ENCODE measurements at regions not wholly inside any gene's neighbourhood (a gene's known extent, or its start where the extent isn't known, plus 50 kb on each side); places are given as distances from the start of the nearest gene placed in this dataset.

DNA sequence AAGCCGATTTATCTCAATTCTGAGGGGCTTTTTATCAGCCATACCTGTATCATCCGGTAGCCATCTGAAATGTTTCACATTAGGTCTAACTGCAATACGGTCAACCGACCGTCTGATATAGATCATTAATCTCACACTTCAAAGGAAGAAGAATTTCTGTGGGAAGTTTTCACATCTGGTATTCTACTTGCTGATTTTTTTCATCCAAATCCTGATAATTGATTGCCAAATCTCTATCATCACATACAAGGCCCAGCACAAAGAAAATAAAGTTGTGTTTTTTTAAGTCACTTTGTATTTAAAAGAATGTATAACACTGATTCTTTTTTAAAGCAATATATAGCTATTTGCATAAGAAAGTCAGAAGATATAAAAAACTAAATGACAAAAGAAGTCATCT, 132.3 kb downstream of the DKK1 start:
- peaks cover 60% of the 10 kb centered on the region for H3K79me2 ChIP-seq (ENCODE audit: low read length)
- peaks cover 37% of the 10 kb centered on the region for H3F3A ChIP-seq (ENCODE audit: low read length, unreplicated experiment)
- BruUV-seq (replicated peaks), result no TSS peak
- DNase-seq (no peak), ATAC-seq (no peak)
- no peaks in the 10 kb centered on the region for H3K9me3 ChIP-seq (ENCODE audit: low read length)
- POLR2A ChIA-PET (ENCODE audit: unreplicated experiment), result interaction anchor here (0.6 kb wide), 2 partner anchors 23 to 45 kb away, joined by 3 to 5 read pairs; no protein-coding TSS in a partner anchor
- H3K4me3 ChIP-seq (ENCODE audit: low read length), result no peak overlapping the region
- intact Hi-C loops (cut with micrococcal nuclease), result loop anchor here (10.0 kb wide), 1 partner anchor 408 kb away; no protein-coding TSS in a partner anchor
- no peaks in the 10 kb centered on the region for H3K9me2 ChIP-seq (replicated peaks; ENCODE audit: low read length)
- H3K36me3 ChIP-seq (ENCODE audit: low read depth, low read length), result peaks cover 21% of the 10 kb centered on the region
- H3K27me3 ChIP-seq (ENCODE audit: low read length), result no peaks in the 10 kb centered on the region
- TF ChIP-seq EZH2 (IDR thresholded peaks at IDR 0.05; ENCODE audit: low read length, unreplicated experiment) (no peak), EZH2phosphoT487 (IDR thresholded peaks at IDR 0.05; ENCODE audit: borderline replicate concordance, low read length) (no peak)
- TF ChIP-seq, protein P1, sequence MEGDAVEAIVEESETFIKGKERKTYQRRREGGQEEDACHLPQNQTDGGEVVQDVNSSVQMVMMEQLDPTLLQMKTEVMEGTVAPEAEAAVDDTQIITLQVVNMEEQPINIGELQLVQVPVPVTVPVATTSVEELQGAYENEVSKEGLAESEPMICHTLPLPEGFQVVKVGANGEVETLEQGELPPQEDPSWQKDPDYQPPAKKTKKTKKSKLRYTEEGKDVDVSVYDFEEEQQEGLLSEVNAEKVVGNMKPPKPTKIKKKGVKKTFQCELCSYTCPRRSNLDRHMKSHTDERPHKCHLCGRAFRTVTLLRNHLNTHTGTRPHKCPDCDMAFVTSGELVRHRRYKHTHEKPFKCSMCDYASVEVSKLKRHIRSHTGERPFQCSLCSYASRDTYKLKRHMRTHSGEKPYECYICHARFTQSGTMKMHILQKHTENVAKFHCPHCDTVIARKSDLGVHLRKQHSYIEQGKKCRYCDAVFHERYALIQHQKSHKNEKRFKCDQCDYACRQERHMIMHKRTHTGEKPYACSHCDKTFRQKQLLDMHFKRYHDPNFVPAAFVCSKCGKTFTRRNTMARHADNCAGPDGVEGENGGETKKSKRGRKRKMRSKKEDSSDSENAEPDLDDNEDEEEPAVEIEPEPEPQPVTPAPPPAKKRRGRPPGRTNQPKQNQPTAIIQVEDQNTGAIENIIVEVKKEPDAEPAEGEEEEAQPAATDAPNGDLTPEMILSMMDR (conservative IDR thresholded peaks at IDR 0.05; ENCODE audit: low read depth, low read length), result no peak
- H3K4me1 ChIP-seq (ENCODE audit: insufficient read depth, low read length), result peaks cover 88% of the 10 kb centered on the region
- no peak overlapping the region for H2AFZ ChIP-seq (ENCODE audit: low read length)
- H4K20me1 ChIP-seq (ENCODE audit: low read length), result no peaks in the 10 kb centered on the region
- CTCF ChIA-PET, result no interaction called here
- H3K9ac ChIP-seq (ENCODE audit: low read length), result no peak overlapping the region
- peak overlapping the region; percentile 82 for H3K27ac ChIP-seq (ENCODE audit: low read length)
- H3K4me2 ChIP-seq (ENCODE audit: low read length), result no peak overlapping the region

DNA sequence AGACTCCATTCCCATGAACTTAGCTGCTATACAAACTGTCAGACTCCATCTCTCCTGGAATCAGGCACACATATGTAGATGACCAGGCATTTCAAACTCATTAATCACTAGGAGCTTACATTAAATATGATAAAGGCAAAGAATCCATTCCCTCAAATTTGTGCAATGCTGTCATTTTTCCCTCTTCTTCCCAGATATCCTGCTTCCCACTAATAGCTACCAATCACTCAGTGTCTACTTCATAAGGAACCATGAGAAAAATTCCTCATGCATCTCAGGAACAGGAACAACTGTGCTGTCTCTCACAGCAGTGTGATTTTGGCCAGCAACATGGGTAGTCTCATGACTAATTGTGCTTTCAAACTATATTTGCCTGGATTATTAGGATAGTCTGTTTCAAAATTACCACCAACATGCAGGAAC, 133.9 kb downstream of the DKK1 start:
- Histone ChIP-seq H3K79me2 (ENCODE audit: low read length) (peaks cover 65% of the 10 kb centered on the region), H3K9me2 (replicated peaks; ENCODE audit: low read length) (no peaks in the 10 kb centered on the region), H3K27me3 (ENCODE audit: low read length) (no peaks in the 10 kb centered on the region), H3K36me3 (ENCODE audit: low read depth, low read length) (peaks cover 21% of the 10 kb centered on the region), H3K27ac (ENCODE audit: low read length) (peak overlapping the region; percentile 80), H2AFZ (ENCODE audit: low read length) (no peak overlapping the region), H3F3A (ENCODE audit: low read length, unreplicated experiment) (peaks cover 34% of the 10 kb centered on the region), H4K20me1 (ENCODE audit: low read length) (no peaks in the 10 kb centered on the region), H3K4me1 (ENCODE audit: insufficient read depth, low read length) (peaks cover 88% of the 10 kb centered on the region), H3K4me2 (ENCODE audit: low read length) (0 out of 2 replicates have a peak overlapping the region, but pooled peaks have one; percentile 1), H3K9me3 (ENCODE audit: low read length) (no peaks in the 10 kb centered on the region), H3K9ac (ENCODE audit: low read length) (no peak overlapping the region), H3K4me3 (ENCODE audit: low read length) (no peak overlapping the region)
- TF ChIP-seq EZH2 (IDR thresholded peaks at IDR 0.05; ENCODE audit: low read length, unreplicated experiment), result no peak
- TF ChIP-seq EZH2phosphoT487 (IDR thresholded peaks at IDR 0.05; ENCODE audit: borderline replicate concordance, low read length), result no peak
- TF ChIP-seq, protein P1 (conservative IDR thresholded peaks at IDR 0.05; ENCODE audit: low read depth, low read length), result no peak
- ChIA-PET CTCF (no interaction called here), POLR2A (ENCODE audit: unreplicated experiment) (interaction anchor here (0.9 kb wide), 1 partner anchor 16 kb away, joined by 7 read pairs; no protein-coding TSS in a partner anchor)
- no peak for ATAC-seq
- intact Hi-C loops (cut with micrococcal nuclease), result loop anchor here (10.0 kb wide), 1 partner anchor 407 kb away; no protein-coding TSS in a partner anchor
- no TSS peak for BruUV-seq (replicated peaks)
- DNase-seq, result peak; percentile 67

DNA sequence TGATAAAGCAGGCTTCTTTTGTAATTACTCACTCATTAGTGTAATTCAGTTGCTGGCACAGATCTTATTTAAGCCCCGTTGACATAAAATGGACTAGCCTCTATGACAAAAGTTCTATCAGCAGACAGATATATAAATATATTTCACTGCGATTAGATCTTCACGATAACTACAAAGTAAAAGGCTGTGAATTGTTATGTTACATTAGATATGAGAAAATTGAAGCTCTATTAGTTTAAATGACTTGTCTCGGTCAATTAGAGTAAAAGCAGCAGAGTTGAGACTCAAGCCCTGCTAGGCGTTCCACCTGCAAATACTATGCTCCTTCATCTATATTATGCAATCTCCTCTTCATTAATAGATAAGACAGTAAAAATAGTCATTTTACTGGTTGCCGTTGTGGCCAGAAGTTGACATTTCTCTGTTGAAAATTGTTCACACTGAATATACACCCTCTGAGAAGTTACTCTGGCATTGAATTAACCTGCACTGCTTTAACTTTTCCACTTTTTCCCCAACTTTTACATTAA, 136.7 kb downstream of the DKK1 start:
- intact Hi-C loops (cut with micrococcal nuclease), result loop anchor here (1.0 to 5.0 kb wide), 2 partner anchors 8 to 251 kb away; no protein-coding TSS in a partner anchor
- ChIA-PET CTCF (no interaction called here), POLR2A (ENCODE audit: unreplicated experiment) (interaction anchor here (0.6 kb wide), 1 partner anchor 41 kb away, joined by 5 read pairs; no protein-coding TSS in a partner anchor)
- no TSS peak for BruUV-seq (replicated peaks)
- H3K27me3 ChIP-seq (ENCODE audit: low read length), result no peaks in the 10 kb centered on the region
- no peak for TF ChIP-seq EZH2phosphoT487 (IDR thresholded peaks at IDR 0.05; ENCODE audit: borderline replicate concordance, low read length)
- TF ChIP-seq, protein P1 (conservative IDR thresholded peaks at IDR 0.05; ENCODE audit: low read depth, low read length), result no peak
- TF ChIP-seq EZH2 (IDR thresholded peaks at IDR 0.05; ENCODE audit: low read length, unreplicated experiment), result no peak
- H3K9ac ChIP-seq (ENCODE audit: low read length), result peak overlapping the region; percentile 54
- no peaks in the 10 kb centered on the region for H3K9me2 ChIP-seq (replicated peaks; ENCODE audit: low read length)
- H3K4me1 ChIP-seq (ENCODE audit: insufficient read depth, low read length), result peaks cover 90% of the 10 kb centered on the region
- 0 out of 2 replicates have a peak overlapping the region, but pooled peaks have one; percentile 1 for H2AFZ ChIP-seq (ENCODE audit: low read length)
- peaks cover 31% of the 10 kb centered on the region for H3F3A ChIP-seq (ENCODE audit: low read length, unreplicated experiment)
- H3K4me3 ChIP-seq (ENCODE audit: low read length), result peak overlapping the region; percentile 26
- H3K27ac ChIP-seq (ENCODE audit: low read length), result peak overlapping the region; percentile 80
- no peaks in the 10 kb centered on the region for H3K9me3 ChIP-seq (ENCODE audit: low read length)
- H3K36me3 ChIP-seq (ENCODE audit: low read depth, low read length), result peaks cover 19% of the 10 kb centered on the region
- H3K4me2 ChIP-seq (ENCODE audit: low read length), result peak overlapping the region; percentile 72
- peaks cover 86% of the 10 kb centered on the region for H3K79me2 ChIP-seq (ENCODE audit: low read length)
- no peaks in the 10 kb centered on the region for H4K20me1 ChIP-seq (ENCODE audit: low read length)
- DNase-seq (peak; percentile 44), ATAC-seq (no peak)
